ENCODE measurements at regions not wholly inside any gene's neighbourhood (a gene's known extent, or its start where the extent isn't known, plus 50 kb on each side); places are given as distances from the start of the nearest gene placed in this dataset.

DNA sequence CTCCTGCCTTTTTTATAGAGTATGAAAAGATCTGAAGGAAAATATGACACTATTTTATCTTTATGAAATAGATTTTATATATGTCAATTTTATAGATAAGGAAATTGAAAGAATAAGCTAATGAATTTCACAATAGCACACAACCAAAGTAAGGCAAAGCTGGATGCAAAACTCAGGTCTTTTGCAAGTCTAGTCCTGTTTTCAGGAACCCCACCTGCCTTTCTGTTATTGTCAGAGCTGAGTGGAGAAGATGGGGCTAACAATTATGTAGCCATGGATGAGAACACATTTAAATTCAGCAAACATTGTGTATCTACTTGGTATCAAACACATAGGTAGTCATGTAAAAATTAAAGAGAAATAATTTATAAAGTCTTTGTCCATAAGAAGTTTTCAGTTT, 161.5 kb upstream of the ZEB2 start:
- TF ChIP-seq CTCF (conservative IDR thresholded peaks at IDR 0.05; ENCODE audit: low read depth, low read length) (no peak), EZH2 (IDR thresholded peaks at IDR 0.05; ENCODE audit: low read length, unreplicated experiment) (no peak), EZH2phosphoT487 (IDR thresholded peaks at IDR 0.05; ENCODE audit: borderline replicate concordance, low read length) (no peak)

Data from PC-3 (cell line).